Epithelial cell of esophagus (primary cell): ENCODE measurements at regions not wholly inside any gene's neighbourhood (a gene's known extent, or its start where the extent isn't known, plus 50 kb on each side); places are given as distances from the start of the nearest gene placed in this dataset.

Source experiments
- DNase-seq: peaks from one replicate; pipeline ENCODE4 v3.0.0; 2010; ENCODE audit warnings: low read depth
- H3K4me3 ChIP-seq: 2 replicates; pipeline ENCODE4 v1.5.1; 2011; ENCODE audit warnings: mild to moderate bottlenecking, low read length, control low read depth
- CTCF ChIP-seq: IDR thresholded peaks from 2 replicates; pipeline ENCODE4 v1.5.1; 2011; ENCODE audit warnings: low read depth, mild to moderate bottlenecking, low read length, control low read depth, inconsistent platforms; ENCODE audit not compliant: insufficient read depth; ENCODE audit errors: missing control alignments

DNA sequence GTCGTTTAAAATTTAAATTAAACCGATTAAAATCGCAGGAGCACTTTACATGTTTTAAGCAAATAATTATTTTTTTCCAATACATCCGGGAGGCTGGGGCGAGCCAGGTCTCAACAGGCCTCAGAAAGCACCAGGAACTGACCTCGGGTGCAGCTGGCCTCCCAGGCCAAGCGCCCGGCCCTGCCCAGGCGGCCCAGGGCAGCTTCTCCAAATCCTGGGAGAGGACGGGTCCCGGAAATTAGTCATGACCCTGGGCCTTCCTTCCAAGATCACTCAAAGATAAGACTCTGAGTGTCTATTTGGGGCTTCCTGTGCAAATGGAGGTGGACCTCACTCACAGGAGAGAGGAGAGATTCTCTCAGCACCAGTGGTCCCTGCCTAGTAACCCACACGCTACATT, 177.1 kb downstream of the BCL11B start:
- TF ChIP-seq CTCF = no peak
- no peak overlapping the region for H3K4me3 ChIP-seq
- DNase-seq = no peak

GRCh38 chr14:99095369-99095768, 176.6 kb downstream of the BCL11B start:
- no peak for TF ChIP-seq CTCF

DNA sequence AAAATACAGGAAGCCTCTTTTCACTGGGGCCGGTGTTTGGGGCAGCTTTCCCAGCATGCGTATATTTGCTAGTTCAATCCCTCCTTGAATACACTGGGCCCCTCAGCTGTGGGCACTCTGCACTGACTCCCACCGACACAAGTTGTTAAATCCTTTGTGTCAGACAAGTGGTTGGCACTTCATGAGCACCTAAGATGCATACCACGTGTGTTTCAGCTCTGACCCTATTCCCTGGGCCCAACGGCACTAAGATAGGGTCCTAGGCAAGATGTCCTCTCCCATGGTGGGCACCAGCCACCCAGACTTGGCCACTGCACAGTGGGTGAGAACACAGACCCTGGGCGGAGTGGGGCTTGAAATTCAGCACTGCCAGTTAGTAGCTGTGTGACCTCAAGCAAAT, 173.8 kb downstream of the BCL11B start:
- no peak for DNase-seq
- no peak overlapping the region for H3K4me3 ChIP-seq

More at GRCh38 chr14:99095369-99095768, 176.6 kb downstream of the BCL11B start:
- no peak for DNase-seq
- no peak overlapping the region for H3K4me3 ChIP-seq

GRCh38 chr14:99099051-99099787, 172.8 kb downstream of the BCL11B start:
- H3K4me3 ChIP-seq = no peak overlapping the region
- TF ChIP-seq CTCF = peak; percentile 2
- DNase-seq = peak; percentile 2

More for the DNA sequence above, 173.8 kb downstream of the BCL11B start:
- TF ChIP-seq CTCF = no peak

DNA sequence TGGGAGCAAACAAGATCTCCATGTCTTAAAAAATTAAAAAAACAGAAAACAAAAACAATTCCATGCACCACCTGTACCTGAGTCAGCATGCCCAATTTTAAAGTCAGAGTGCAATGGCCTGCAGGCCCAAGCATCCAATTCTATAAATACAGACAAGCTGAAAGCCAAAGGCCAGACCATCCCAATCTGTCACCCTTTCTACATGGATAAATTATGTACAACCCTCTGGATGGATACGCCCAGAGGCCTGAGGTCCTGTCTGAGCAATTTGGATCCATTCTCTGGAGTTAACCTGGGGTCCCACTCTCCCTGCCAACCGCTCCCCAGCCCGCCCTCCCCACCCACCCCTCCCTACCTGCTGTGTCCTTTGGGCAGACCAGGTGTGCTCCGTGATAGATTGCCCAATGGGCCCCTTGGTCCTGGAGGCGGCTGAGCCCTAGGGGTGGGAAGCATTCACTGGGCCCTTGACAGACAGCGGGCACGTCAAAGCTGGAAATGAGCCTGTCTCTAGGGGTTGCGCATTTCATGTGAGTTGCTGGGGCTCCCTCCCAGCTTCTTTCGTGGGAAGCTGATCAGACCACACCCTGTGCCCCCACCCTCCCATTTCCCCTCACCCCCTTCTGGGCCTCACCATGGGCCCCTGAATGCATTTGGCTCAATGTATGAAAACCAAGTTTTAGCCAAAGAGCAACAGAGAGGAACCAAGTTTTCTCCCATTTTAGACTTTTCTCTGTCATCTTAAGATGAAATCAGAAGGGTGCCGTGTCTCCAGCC, 171.3 kb downstream of the BCL11B start:
- TF ChIP-seq CTCF = no peak
- H3K4me3 ChIP-seq = no peak overlapping the region
- no peak for DNase-seq

DNA sequence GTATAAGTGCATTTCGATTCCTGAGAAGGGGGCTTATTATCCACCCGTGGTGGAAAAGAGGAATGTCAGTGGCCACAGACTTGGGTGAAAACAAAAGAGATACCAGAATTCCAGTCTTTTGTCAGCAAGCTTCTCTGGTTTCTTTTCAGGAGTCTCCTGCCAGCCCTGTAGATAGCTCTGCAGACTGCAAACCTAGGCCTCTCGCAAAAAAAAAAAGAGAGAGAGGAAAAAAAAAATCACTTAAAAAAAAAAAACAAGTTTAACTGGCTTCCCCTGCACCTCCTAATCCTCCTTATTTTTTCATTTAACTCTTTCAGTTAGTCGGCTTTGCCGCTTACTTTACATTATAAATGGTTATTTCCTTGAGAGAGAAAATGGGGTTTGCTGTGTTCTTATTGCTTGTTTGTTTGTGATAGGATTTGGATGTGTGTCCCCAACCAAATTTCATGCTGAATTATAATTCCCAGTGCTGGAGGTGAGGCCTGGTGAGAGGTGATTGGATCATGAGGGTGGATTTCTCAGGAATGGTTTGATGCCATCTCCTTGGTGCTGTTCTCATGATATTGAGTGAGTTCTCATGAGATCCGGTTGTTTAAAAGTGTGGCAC, 170.0 kb downstream of the BCL11B start:
- no peak overlapping the region for H3K4me3 ChIP-seq
- TF ChIP-seq CTCF = no peak
- no peak for DNase-seq
